Activated CD4-positive, alpha-beta memory T cell treated with anti-CD3 and anti-CD28 coated beads, Interleukin-2, amount 10 ng/mL, durations not matched to agents 7 days and 5 days (primary cell): ENCODE measurements at regions not wholly inside any gene's neighbourhood (a gene's known extent, or its start where the extent isn't known, plus 50 kb on each side); places are given as distances from the start of the nearest gene placed in this dataset.

ENCODE experiments used
- CTCF ChIA-PET: fragments of 350-600 bp; sonication (Branson Sonifier 250); formaldehyde crosslinking; loops from one replicate; lab custom pipeline; 2021; ENCODE audit warnings: antibody characterized with exemption, inconsistent platforms; lab: Charles Lee
- POLR2A ChIA-PET: fragments of 350-600 bp; sonication (Branson Sonifier 250); formaldehyde crosslinking; loops from one replicate; lab custom pipeline; 2021; ENCODE audit warnings: antibody characterized with exemption; lab: Charles Lee
- DNase-seq: peaks from one replicate; pipeline ENCODE4 v3.0.0-alpha.2; 2020
- H3K27ac Mint-ChIP-seq: one replicate; pipeline ENCODE4 v1.8.0; 2021; ENCODE audit warnings: mild to moderate bottlenecking, mixed read lengths
- H3K27me3 Mint-ChIP-seq: one replicate; pipeline ENCODE4 v1.8.0; 2021; ENCODE audit warnings: mixed read lengths
- H3K36me3 Mint-ChIP-seq: one replicate; pipeline ENCODE4 v1.8.0; 2021; ENCODE audit warnings: low read depth, mixed read lengths
- H3K4me1 Mint-ChIP-seq: one replicate; pipeline ENCODE4 v1.8.0; 2021; ENCODE audit warnings: mixed read lengths
- H3K4me3 Mint-ChIP-seq: one replicate; pipeline ENCODE4 v1.8.0; 2021; ENCODE audit warnings: mild to moderate bottlenecking, mixed read lengths
- H3K9me3 Mint-ChIP-seq: one replicate; pipeline ENCODE4 v1.8.0; 2021; ENCODE audit warnings: mixed read lengths

GRCh38 chr11:95520369-95521132 lies 269.0 kb downstream of the FAM76B start:
- CTCF ChIA-PET, result no interaction called here
- H3K27me3 Mint-ChIP-seq, result no peaks in the 10 kb centered on the region
- H3K9me3 Mint-ChIP-seq, result peaks cover 2% of the 10 kb centered on the region
- no peak overlapping the region for H3K27ac Mint-ChIP-seq
- no peak overlapping the region for H3K4me3 Mint-ChIP-seq
- H3K36me3 Mint-ChIP-seq, result no peaks in the 10 kb centered on the region
- POLR2A ChIA-PET, result no interaction called here
- no peak for DNase-seq
- no peaks in the 10 kb centered on the region for H3K4me1 Mint-ChIP-seq

GRCh38 chr11:95519912-95520311 lies 269.7 kb downstream of the FAM76B start:
- Mint-ChIP-seq H3K36me3 (no peaks in the 10 kb centered on the region), H3K27ac (no peak overlapping the region), H3K27me3 (no peaks in the 10 kb centered on the region), H3K4me1 (no peaks in the 10 kb centered on the region), H3K4me3 (no peak overlapping the region), H3K9me3 (peaks cover 2% of the 10 kb centered on the region)
- ChIA-PET CTCF (no interaction called here), POLR2A (no interaction called here)
- no peak for DNase-seq

GRCh38 chr11:95517453-95517852 lies 272.1 kb downstream of the FAM76B start:
- Mint-ChIP-seq H3K36me3 (no peaks in the 10 kb centered on the region), H3K4me3 (no peak overlapping the region), H3K27ac (no peak overlapping the region), H3K27me3 (no peaks in the 10 kb centered on the region), H3K4me1 (no peaks in the 10 kb centered on the region), H3K9me3 (peaks cover 2% of the 10 kb centered on the region)
- DNase-seq, result no peak
- ChIA-PET POLR2A (no interaction called here), CTCF (no interaction called here)

GRCh38 chr11:95516786-95517185 lies 272.8 kb downstream of the FAM76B start:
- no peaks in the 10 kb centered on the region for H3K36me3 Mint-ChIP-seq
- no peak overlapping the region for H3K27ac Mint-ChIP-seq
- H3K27me3 Mint-ChIP-seq, result no peaks in the 10 kb centered on the region
- no peak overlapping the region for H3K4me3 Mint-ChIP-seq
- ChIA-PET CTCF (interaction anchor here (0.6 kb wide), 1 partner anchor 286 kb away, joined by 3 read pairs; the partner anchor contains the start of gene SESN3), POLR2A (interaction anchor here (0.9 kb wide), 1 partner anchor 28 kb away, joined by 3 read pairs; no protein-coding TSS in a partner anchor)
- DNase-seq, result no peak
- peaks cover 2% of the 10 kb centered on the region for H3K9me3 Mint-ChIP-seq
- no peaks in the 10 kb centered on the region for H3K4me1 Mint-ChIP-seq

- no peak for DNase-seq
- Mint-ChIP-seq H3K36me3 (no peaks in the 10 kb centered on the region), H3K4me1 (no peaks in the 10 kb centered on the region), H3K27me3 (no peaks in the 10 kb centered on the region), H3K27ac (no peak overlapping the region), H3K9me3 (peaks cover 2% of the 10 kb centered on the region), H3K4me3 (no peak overlapping the region)
- ChIA-PET POLR2A (interaction anchor here (0.9 kb wide), 1 partner anchor 29 kb away, joined by 3 read pairs; no protein-coding TSS in a partner anchor), CTCF (interaction anchor here (0.6 kb wide), 1 partner anchor 285 kb away, joined by 3 read pairs; the partner anchor contains the start of gene SESN3)
Measured at GRCh38 chr11:95516175-95516574, 273.4 kb downstream of the FAM76B start.

GRCh38 chr11:95515371-95515770 lies 274.2 kb downstream of the FAM76B start:
- CTCF ChIA-PET, result no interaction called here
- no peaks in the 10 kb centered on the region for H3K4me1 Mint-ChIP-seq
- H3K27me3 Mint-ChIP-seq, result no peaks in the 10 kb centered on the region
- POLR2A ChIA-PET, result no interaction called here
- no peak overlapping the region for H3K4me3 Mint-ChIP-seq
- H3K36me3 Mint-ChIP-seq, result no peaks in the 10 kb centered on the region
- H3K27ac Mint-ChIP-seq, result no peak overlapping the region
- no peak for DNase-seq
- no peaks in the 10 kb centered on the region for H3K9me3 Mint-ChIP-seq

GRCh38 chr11:95514416-95515110 lies 275.0 kb downstream of the FAM76B start:
- Mint-ChIP-seq H3K4me3 (no peak overlapping the region), H3K4me1 (no peaks in the 10 kb centered on the region), H3K27ac (no peak overlapping the region), H3K9me3 (no peaks in the 10 kb centered on the region), H3K27me3 (no peaks in the 10 kb centered on the region), H3K36me3 (no peaks in the 10 kb centered on the region)
- POLR2A ChIA-PET, result no interaction called here
- CTCF ChIA-PET, result interaction anchor here (1.3 kb wide), 1 partner anchor 191 kb away, joined by 4 read pairs; no protein-coding TSS in a partner anchor
- no peak for DNase-seq

- H3K9me3 Mint-ChIP-seq, result no peaks in the 10 kb centered on the region
- no peaks in the 10 kb centered on the region for H3K36me3 Mint-ChIP-seq
- no peak for DNase-seq
- no peak overlapping the region for H3K27ac Mint-ChIP-seq
- H3K4me1 Mint-ChIP-seq, result no peaks in the 10 kb centered on the region
- CTCF ChIA-PET, result no interaction called here
- POLR2A ChIA-PET, result no interaction called here
- no peaks in the 10 kb centered on the region for H3K27me3 Mint-ChIP-seq
- H3K4me3 Mint-ChIP-seq, result no peak overlapping the region
Measured at GRCh38 chr11:95512682-95513081, 276.9 kb downstream of the FAM76B start.

- DNase-seq, result no peak
- CTCF ChIA-PET, result interaction anchor here (0.7 kb wide), 1 partner anchor 193 kb away, joined by 3 read pairs; no protein-coding TSS in a partner anchor
- Mint-ChIP-seq H3K27ac (no peak overlapping the region), H3K36me3 (no peaks in the 10 kb centered on the region), H3K4me3 (no peak overlapping the region), H3K4me1 (no peaks in the 10 kb centered on the region), H3K9me3 (no peaks in the 10 kb centered on the region), H3K27me3 (no peaks in the 10 kb centered on the region)
- POLR2A ChIA-PET, result no interaction called here
Measured at GRCh38 chr11:95512177-95512576, 277.4 kb downstream of the FAM76B start.

GRCh38 chr11:95508219-95508890 lies 277.4 kb upstream of the SESN3 start:
- DNase-seq, result no peak
- Mint-ChIP-seq H3K36me3 (no peaks in the 10 kb centered on the region), H3K4me1 (no peaks in the 10 kb centered on the region), H3K27me3 (no peaks in the 10 kb centered on the region), H3K27ac (no peak overlapping the region), H3K4me3 (no peak overlapping the region), H3K9me3 (no peaks in the 10 kb centered on the region)
- POLR2A ChIA-PET, result no interaction called here
- CTCF ChIA-PET, result no interaction called here

- Mint-ChIP-seq H3K9me3 (no peaks in the 10 kb centered on the region), H3K4me1 (no peaks in the 10 kb centered on the region), H3K27me3 (no peaks in the 10 kb centered on the region), H3K36me3 (no peaks in the 10 kb centered on the region), H3K4me3 (no peak overlapping the region), H3K27ac (no peak overlapping the region)
- ChIA-PET POLR2A (no interaction called here), CTCF (no interaction called here)
- no peak for DNase-seq
Measured at GRCh38 chr11:95507794-95508193, 276.8 kb upstream of the SESN3 start.

GRCh38 chr11:95506777-95507176 lies 275.8 kb upstream of the SESN3 start:
- CTCF ChIA-PET, result interaction anchor here (1.2 kb wide), 1 partner anchor 199 kb away, joined by 4 read pairs; no protein-coding TSS in a partner anchor

GRCh38 chr11:95505927-95506426 lies 275.0 kb upstream of the SESN3 start:
- H3K27me3 Mint-ChIP-seq, result no peaks in the 10 kb centered on the region
- no peaks in the 10 kb centered on the region for H3K36me3 Mint-ChIP-seq
- ChIA-PET POLR2A (no interaction called here), CTCF (interaction anchor here (1.2 kb wide), 1 partner anchor 199 kb away, joined by 4 read pairs; no protein-coding TSS in a partner anchor)
- H3K4me3 Mint-ChIP-seq, result no peak overlapping the region
- H3K9me3 Mint-ChIP-seq, result no peaks in the 10 kb centered on the region
- H3K27ac Mint-ChIP-seq, result no peak overlapping the region
- no peak for DNase-seq
- no peaks in the 10 kb centered on the region for H3K4me1 Mint-ChIP-seq

More at GRCh38 chr11:95506777-95507176, 275.8 kb upstream of the SESN3 start:
- H3K27me3 Mint-ChIP-seq, result no peaks in the 10 kb centered on the region
- no peaks in the 10 kb centered on the region for H3K36me3 Mint-ChIP-seq
- no peak overlapping the region for H3K27ac Mint-ChIP-seq
- DNase-seq, result no peak
- POLR2A ChIA-PET, result no interaction called here
- H3K9me3 Mint-ChIP-seq, result no peaks in the 10 kb centered on the region
- H3K4me1 Mint-ChIP-seq, result no peaks in the 10 kb centered on the region
- H3K4me3 Mint-ChIP-seq, result no peak overlapping the region
